DND-41 (cell line): ENCODE measurements at regions not wholly inside any gene's neighbourhood (a gene's known extent, or its start where the extent isn't known, plus 50 kb on each side); places are given as distances from the start of the nearest gene placed in this dataset.

Experiments
- ATAC-seq: fragments of 200-7000 bp; cut with Tn5 transposase; 3 replicates; pipeline ENCODE4 v1.9.1; 2021; ENCODE audit warnings: low read depth; ENCODE audit not compliant: insufficient read depth
- DNase-seq: peaks from one replicate; pipeline ENCODE4 v3.0.0-alpha.2; 2020
- H2AFZ ChIP-seq: 2 replicates; pipeline ENCODE4 v1.6.0; 2012; ENCODE audit warnings: low read depth, low read length
- H3K27ac ChIP-seq: 2 replicates; pipeline ENCODE4 v1.5.1; 2012; ENCODE audit warnings: low read length, inconsistent platforms
- H3K27me3 ChIP-seq: fragments of 200-600 bp; sonication (generic); 2 replicates; pipeline ENCODE4 v1.6.0; 2012; ENCODE audit warnings: low read length, mild to moderate bottlenecking, inconsistent platforms; ENCODE audit not compliant: insufficient read depth, poor library complexity
- H3K36me3 ChIP-seq: 2 replicates; pipeline ENCODE4 v1.5.1; 2012; ENCODE audit warnings: low read length, inconsistent platforms; ENCODE audit not compliant: insufficient read depth
- H3K4me1 ChIP-seq: 2 replicates; pipeline ENCODE4 v1.5.1; 2012; ENCODE audit warnings: mild to moderate bottlenecking, low read length; ENCODE audit not compliant: insufficient read depth
- H3K4me2 ChIP-seq: 2 replicates; pipeline ENCODE4 v1.6.0; 2012; ENCODE audit warnings: mild to moderate bottlenecking, moderate library complexity, low read length, inconsistent platforms; ENCODE audit not compliant: insufficient read depth
- H3K4me3 ChIP-seq, 2 experiments: fragments of 200-600 bp in 1 of 2; shearing (Covaris generic) in 1 of 2; 2 replicates each; pipeline ENCODE4 v1.5.1; 2012 to 2016; ENCODE audit warnings: inconsistent platforms in 2 of 2, low read length in 2 of 2, mild to moderate bottlenecking in 2 of 2, low read depth in 1 of 2, moderate library complexity in 1 of 2
- H3K79me2 ChIP-seq: 2 replicates; pipeline ENCODE4 v1.6.0; 2012; ENCODE audit warnings: low read length, inconsistent platforms; ENCODE audit not compliant: insufficient read depth
- H3K9ac ChIP-seq: 2 replicates; pipeline ENCODE4 v1.6.0; 2012; ENCODE audit warnings: low read depth, mild to moderate bottlenecking, inconsistent platforms, low read length, moderate library complexity
- H3K9me3 ChIP-seq: 2 replicates; pipeline ENCODE4 v1.5.1; 2012; ENCODE audit warnings: low read length, moderate library complexity, mild to moderate bottlenecking, inconsistent platforms; ENCODE audit not compliant: insufficient read depth, severe bottlenecking
- H4K20me1 ChIP-seq: 2 replicates; pipeline ENCODE4 v1.6.0; 2012; ENCODE audit warnings: low read length; ENCODE audit not compliant: insufficient read depth
- CTCF ChIP-seq: IDR thresholded peaks from 2 replicates; pipeline ENCODE4 v1.5.1; 2012; ENCODE audit warnings: borderline replicate concordance, low read length, moderate library complexity, mild to moderate bottlenecking; ENCODE audit not compliant: poor library complexity, severe bottlenecking; ENCODE audit errors: extremely low read depth
- EZH2 ChIP-seq: IDR thresholded peaks from 3 replicates; pipeline ENCODE4 v1.6.1; 2012; ENCODE audit warnings: borderline replicate concordance, low read depth, mild to moderate bottlenecking, moderate library complexity, low read length, inconsistent platforms; ENCODE audit not compliant: severe bottlenecking

- Histone ChIP-seq H4K20me1 (no peaks in the 10 kb centered on the region), H3K36me3 (no peaks in the 10 kb centered on the region), H3K27ac (no peak overlapping the region), H3K4me1 (no peaks in the 10 kb centered on the region), H3K4me2 (no peak overlapping the region), H3K9ac (no peak overlapping the region), H2AFZ (no peak overlapping the region), H3K9me3 (no peaks in the 10 kb centered on the region), H3K4me3 (no peak overlapping the region), H3K79me2 (no peaks in the 10 kb centered on the region), H3K27me3 (no peaks in the 10 kb centered on the region)
- ATAC-seq (no peak), DNase-seq (no peak)
- TF ChIP-seq EZH2: no peak
- TF ChIP-seq CTCF: no peak
These were observed 54.3 kb upstream of the CCDC91 start for GRCh38 chr12:28135801-28136439.

- H3K9ac ChIP-seq: no peak overlapping the region
- no peaks in the 10 kb centered on the region for H3K9me3 ChIP-seq
- H3K79me2 ChIP-seq: no peaks in the 10 kb centered on the region
- no peak overlapping the region for H3K27ac ChIP-seq
- TF ChIP-seq CTCF (no peak), EZH2 (no peak)
- no peaks in the 10 kb centered on the region for H3K27me3 ChIP-seq
- no peaks in the 10 kb centered on the region for H3K36me3 ChIP-seq
- no peak overlapping the region for H2AFZ ChIP-seq
- H3K4me3 ChIP-seq: no peak overlapping the region
- no peaks in the 10 kb centered on the region for H4K20me1 ChIP-seq
- H3K4me2 ChIP-seq: no peak overlapping the region
- DNase-seq (no peak), ATAC-seq (no peak)
- H3K4me1 ChIP-seq: no peaks in the 10 kb centered on the region
These were observed 52.8 kb upstream of the CCDC91 start for GRCh38 chr12:28137414-28137813.

GRCh38 chr12:28140404-28140803, 49.9 kb upstream of the CCDC91 start:
- no peak overlapping the region for H2AFZ ChIP-seq
- no peaks in the 10 kb centered on the region for H3K79me2 ChIP-seq
- no peaks in the 10 kb centered on the region for H4K20me1 ChIP-seq
- TF ChIP-seq EZH2 (no peak), CTCF (no peak)
- H3K4me1 ChIP-seq: no peaks in the 10 kb centered on the region
- DNase-seq: no peak
- no peaks in the 10 kb centered on the region for H3K27me3 ChIP-seq
- H3K9ac ChIP-seq: no peak overlapping the region
- no peak overlapping the region for H3K4me3 ChIP-seq
- H3K9me3 ChIP-seq: no peaks in the 10 kb centered on the region
- ATAC-seq: no peak
- no peak overlapping the region for H3K4me2 ChIP-seq
- H3K27ac ChIP-seq: no peak overlapping the region
- H3K36me3 ChIP-seq: no peaks in the 10 kb centered on the region
